ENCODE measurements at regions not wholly inside any gene's neighbourhood (a gene's known extent, or its start where the extent isn't known, plus 50 kb on each side); places are given as distances from the start of the nearest gene placed in this dataset.

DNA sequence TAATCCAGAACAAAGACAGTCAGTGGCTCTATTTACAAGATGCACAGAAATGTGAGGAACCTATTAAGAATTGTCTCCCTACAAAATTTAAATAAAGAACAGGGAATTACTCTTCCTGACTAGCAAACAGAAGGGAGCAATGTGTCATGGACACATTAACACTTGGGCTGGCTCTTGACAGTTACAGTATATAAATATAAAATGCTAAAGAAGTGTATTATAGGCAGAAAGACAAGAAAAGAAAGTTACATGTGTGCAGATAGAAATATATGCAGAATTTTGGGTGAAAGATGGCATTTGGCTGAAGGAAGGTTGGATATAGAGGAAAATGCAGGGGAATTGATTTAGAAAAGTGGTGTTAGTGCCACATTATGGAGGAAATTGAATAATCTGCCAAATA, 2257.1 kb upstream of the ACO1 start:
- TF ChIP-seq POLR2A (IDR thresholded peaks at IDR 0.05) (no peak), CTCF (IDR thresholded peaks at IDR 0.05) (no peak)

Measured in thyroid gland (tissue), 4 donors.